HepG2 (cell line): ENCODE measurements at regions not wholly inside any gene's neighbourhood (a gene's known extent, or its start where the extent isn't known, plus 50 kb on each side); places are given as distances from the start of the nearest gene placed in this dataset.

Source experiments
- ATAC-seq: fragments of 200-7000 bp; cut with Tn5 transposase; 3 replicates; pipeline ENCODE4 v1.9.1; 2020; ENCODE audit warnings: mild to moderate bottlenecking, moderate library complexity
- BruUV-seq: library from RNA; stranded (reverse); fragments of 400-500 nt; replicated peaks from 2 replicates; lab custom pipeline; 2021; lab: Mats Ljungman, UMichigan
- CTCF ChIA-PET: fragments of 300-600 bp; formaldehyde crosslinking; extraction: SDS; loops from one replicate; lab custom pipeline; 2021; ENCODE audit warnings: low total read pairs, inconsistent platforms, low intra/inter-chr PET ratio; lab: Yijun Ruan, JAX
- POLR2A ChIA-PET: fragments of 350-600 bp; sonication (Branson Sonifier 250); formaldehyde crosslinking; loops from one replicate; lab custom pipeline; 2020; ENCODE audit warnings: antibody characterized with exemption, inconsistent platforms; lab: Yijun Ruan, JAX
- DNase-seq: peaks from one replicate; pipeline ENCODE4 v3.0.0-alpha.2; 2015; ENCODE audit warnings: low spot score
- FAIRE-seq: peaks from 3 replicates; lab custom pipeline; 2011; peaks lifted over from hg19 to GRCh38; lab: Jason Lieb, UNC
- H2AFZ ChIP-seq: one replicate; pipeline ENCODE4 v1.6.1; 2011; ENCODE audit warnings: low read length, inconsistent platforms
- H3K27ac ChIP-seq: fragments of 300-600 bp; 3 replicates; pipeline ENCODE4 v1.8.0; 2011; ENCODE audit warnings: mixed run types, mild to moderate bottlenecking, mixed read lengths, low read length, inconsistent platforms; ENCODE audit not compliant: insufficient read depth; ENCODE audit errors: extremely low read length
- H3K27me3 ChIP-seq, 2 experiments: fragments of 200-600 bp in 1 of 2; 2 replicates in 1 of 2; 3 replicates in 1 of 2; pipeline versions ENCODE4 v1.6.0 to v1.8.0; 2011; ENCODE audit warnings: low read length in 2 of 2, mild to moderate bottlenecking in 2 of 2, moderate library complexity in 2 of 2, inconsistent platforms in 1 of 2; ENCODE audit not compliant: insufficient read depth in 2 of 2, control insufficient read depth in 1 of 2
- H3K36me3 ChIP-seq, 2 experiments: fragments of 200-600 bp in 1 of 2; replicated peaks in 1 of 2; 2 replicates in 1 of 2; 3 replicates in 1 of 2; pipeline versions ENCODE4 v1.5.1 to v1.8.0; 2011; ENCODE audit warnings: low read length in 2 of 2, inconsistent platforms in 1 of 2; ENCODE audit not compliant: insufficient read depth in 2 of 2, control insufficient read depth in 1 of 2
- H3K4me1 ChIP-seq: 2 replicates; pipeline ENCODE4 v1.5.1; 2012; ENCODE audit warnings: low read length, inconsistent platforms; ENCODE audit not compliant: insufficient read depth
- H3K4me2 ChIP-seq: 2 replicates; pipeline ENCODE4 v1.6.0; 2011; ENCODE audit warnings: low read depth, low read length, inconsistent platforms
- H3K4me3 ChIP-seq, 3 experiments: fragments of 200-600 bp in 1 of 3; sonication (generic), shearing (Covaris generic) in 1 of 3; replicated peaks in 1 of 3; 2 replicates each; pipeline ENCODE4 v1.5.1; 2011 to 2016; ENCODE audit warnings: low read length in 3 of 3, inconsistent platforms in 2 of 3, low read depth in 2 of 3, mild to moderate bottlenecking in 2 of 3, control low read depth in 1 of 3, mixed read lengths in 1 of 3; ENCODE audit not compliant: insufficient read depth in 1 of 3
- H3K79me2 ChIP-seq: one replicate; pipeline ENCODE4 v1.6.1; 2011; ENCODE audit warnings: low read length, inconsistent platforms; ENCODE audit not compliant: insufficient read depth
- H3K9ac ChIP-seq: 2 replicates; pipeline ENCODE4 v1.6.0; 2011; ENCODE audit warnings: mild to moderate bottlenecking, low read depth, low read length, inconsistent platforms; ENCODE audit not compliant: insufficient read depth
- H3K9me3 ChIP-seq: 2 replicates; pipeline ENCODE4 v1.5.1; 2012; ENCODE audit warnings: mild to moderate bottlenecking, low read length
- H4K20me1 ChIP-seq: 2 replicates; pipeline ENCODE4 v1.6.0; 2011; ENCODE audit warnings: inconsistent platforms, mild to moderate bottlenecking, low read length, moderate library complexity; ENCODE audit not compliant: insufficient read depth
- AGO2 ChIP-seq: fragments of 200-400 bp; formaldehyde crosslinking; optimal IDR thresholded peaks from 2 replicates; pipeline ENCODE3; 2017; ENCODE audit warnings: mild to moderate bottlenecking, low read depth, low read length, moderate library complexity
- ARHGAP35 ChIP-seq: sonication (generic); formaldehyde crosslinking; IDR thresholded peaks from 2 replicates; pipeline ENCODE4 v1.9.0; 2022; ENCODE audit warnings: mild to moderate bottlenecking, inconsistent platforms, moderate library complexity, missing genetic modification reagents, borderline replicate concordance
- DRAP1 ChIP-seq: IDR thresholded peaks from 2 replicates; pipeline ENCODE4 v1.6.1; 2016; ENCODE audit warnings: missing genetic modification reagents, missing compliant biosample characterization
- KAT7 ChIP-seq: IDR thresholded peaks from 2 replicates; pipeline ENCODE4 v1.6.1; 2018; ENCODE audit warnings: borderline replicate concordance, missing compliant biosample characterization
- NFE2L1 ChIP-seq: sonication (generic); formaldehyde crosslinking; IDR thresholded peaks from 2 replicates; pipeline ENCODE4 v1.4.0; 2020; ENCODE audit warnings: missing genetic modification reagents, mild to moderate bottlenecking, borderline replicate concordance
- NR2F6 ChIP-seq, 2 experiments: IDR thresholded peaks; 2 replicates each; pipeline ENCODE4 v1.6.1; 2016; ENCODE audit warnings: antibody characterized with exemption in 1 of 2, mild to moderate bottlenecking in 1 of 2
- PLRG1 ChIP-seq: fragments of 450-650 bp; conservative IDR thresholded peaks from 2 replicates; pipeline ENCODE4 v1.6.1; 2016
- SOX13 ChIP-seq, 3 experiments: fragments of 450-650 bp in 1 of 3; sonication (generic) in 1 of 3; formaldehyde crosslinking in 1 of 3; IDR thresholded peaks in 2 of 3; conservative IDR thresholded peaks in 1 of 3; 2 replicates each; pipeline versions ENCODE4 v1.5.0 to v1.6.1; 2016 to 2020; ENCODE audit warnings: antibody characterized with exemption in 1 of 3, mild to moderate bottlenecking in 1 of 3, missing compliant biosample characterization in 1 of 3, missing genetic modification reagents in 1 of 3, moderate library complexity in 1 of 3
- SSRP1 ChIP-seq: IDR thresholded peaks from 2 replicates; pipeline ENCODE4 v1.6.1; 2016; ENCODE audit warnings: control low read depth
- U2AF1 ChIP-seq: fragments of 200-400 bp; formaldehyde crosslinking; optimal IDR thresholded peaks from 2 replicates; pipeline ENCODE3; 2017; ENCODE audit warnings: mild to moderate bottlenecking, low read depth, low read length
- ZKSCAN1 ChIP-seq: fragments of 150-350 bp; IDR thresholded peaks from 2 replicates; pipeline ENCODE4 v1.6.1; 2014; ENCODE audit warnings: low read length
- ZNF232 ChIP-seq: sonication (generic); formaldehyde crosslinking; IDR thresholded peaks from 2 replicates; pipeline ENCODE4 v1.4.0; 2020; ENCODE audit warnings: missing genetic modification reagents, borderline replicate concordance
- ZNF609 ChIP-seq: sonication (generic); formaldehyde crosslinking; IDR thresholded peaks from 2 replicates; pipeline ENCODE4 v1.4.0; 2020; ENCODE audit warnings: mild to moderate bottlenecking, missing genetic modification reagents, borderline replicate concordance
- WGBS: methylation state at CpG from one replicate; pipeline ENCODE4 v1.1.6; 2017; ENCODE audit warnings: low lambda C conversion rate; 5-methylcytosine and 5-hydroxymethylcytosine counted together
- in situ Hi-C: cut with HindIII; loops from 2 replicates; pipeline ENCODE4 v1.10.0; 2017; ENCODE audit warnings: low pct_unique_long_range_greater_than_20kb; ENCODE audit not compliant: extremely low pct_ligation_motif_present
- intact Hi-C: fragments of 100-400 bp; cut with micrococcal nuclease; formaldehyde crosslinking; loops from one replicate; pipeline ENCODE4 v1.10.0; 2022; ENCODE audit not compliant: unreplicated experiment

- no peak for DNase-seq
- Histone ChIP-seq H3K79me2 (no peaks in the 10 kb centered on the region), H3K4me1 (no peaks in the 10 kb centered on the region), H4K20me1 (no peaks in the 10 kb centered on the region), H3K4me3 (no peak overlapping the region), H3K9ac (no peak overlapping the region), H3K36me3 (no peaks in the 10 kb centered on the region), H3K9me3 (no peaks in the 10 kb centered on the region)
- intact Hi-C loops (no loop called here), in situ Hi-C loops (no loop called here)
- ATAC-seq, result no peak
- CTCF ChIA-PET, result no interaction called here
- 4% methylated on average over 2 of the region's 2 CpGs for WGBS
- TF ChIP-seq NFE2L1 (no peak), ZNF609 (no peak), KAT7 (no peak), ARHGAP35 (no peak), PLRG1 (no peak), ZNF232 (CRISPR knock-in tag) (no peak), SOX13 (IDR thresholded peaks at IDR 0.05) (no peak), SOX13 (CRISPR knock-in tag; conservative IDR thresholded peaks at IDR 0.05 in 1 of 2, IDR thresholded peaks at IDR 0.05 in 1 of 2) (no peak), U2AF1 (no peak), ZKSCAN1 (no peak), AGO2 (no peak), NR2F6 (IDR thresholded peaks at IDR 0.05) (no peak), NR2F6 (CRISPR knock-in tag; IDR thresholded peaks at IDR 0.05) (no peak), SSRP1 (CRISPR knock-in tag) (no peak), DRAP1 (CRISPR knock-in tag) (no peak)
- TF ChIP-seq, all 625 proteins: peak for 0
- FAIRE-seq, result no peak
- BruUV-seq, result no TSS peak
- no peak overlapping the region for H3K27ac ChIP-seq
- POLR2A ChIA-PET, result no interaction called here
- H3K4me2 ChIP-seq, result no peak overlapping the region
- no peaks in the 10 kb centered on the region for H3K27me3 ChIP-seq
- no peak overlapping the region for H2AFZ ChIP-seq
These were observed 565.9 kb downstream of the PDCD6IP start for GRCh38 chr3:34364335-34364734.
